ENCODE measurements at regions not wholly inside any gene's neighbourhood (a gene's known extent, or its start where the extent isn't known, plus 50 kb on each side); places are given as distances from the start of the nearest gene placed in this dataset.

GRCh38 chr13:80284290-80284689 lies 56.6 kb downstream of the SPRY2 start:
- no peak for DNase-seq (ENCODE audit: low read depth in 3 of 3, low spot score in 1 of 3)

GRCh38 chr13:80278706-80279105 lies 62.2 kb downstream of the SPRY2 start:
- no peak for DNase-seq (ENCODE audit: low read depth in 3 of 3, low spot score in 1 of 3)

GRCh38 chr13:80276371-80277289 lies 64.3 kb downstream of the SPRY2 start:
- no peak for DNase-seq (ENCODE audit: low read depth in 3 of 3, low spot score in 1 of 3)

- DNase-seq (ENCODE audit: low read depth in 3 of 3, low spot score in 1 of 3) = no peak
Measured at GRCh38 chr13:80274643-80275042, 66.3 kb downstream of the SPRY2 start.

- DNase-seq (ENCODE audit: low read depth in 3 of 3, low spot score in 1 of 3) = no peak
Measured at GRCh38 chr13:80273718-80274117, 67.2 kb downstream of the SPRY2 start.

GRCh38 chr13:80265348-80265747 lies 75.6 kb downstream of the SPRY2 start:
- DNase-seq (ENCODE audit: low read depth in 3 of 3, low spot score in 1 of 3) = no peak

GRCh38 chr13:80263745-80264513 lies 77.0 kb downstream of the SPRY2 start:
- no peak for DNase-seq (ENCODE audit: low read depth in 3 of 3, low spot score in 1 of 3)

GRCh38 chr13:80262051-80262695 lies 78.8 kb downstream of the SPRY2 start:
- DNase-seq (ENCODE audit: low read depth in 3 of 3, low spot score in 1 of 3) = no peak

GRCh38 chr13:80259159-80259558 lies 81.8 kb downstream of the SPRY2 start:
- no peak for DNase-seq (ENCODE audit: low read depth in 3 of 3, low spot score in 1 of 3)

GRCh38 chr13:80256352-80256932 lies 84.5 kb downstream of the SPRY2 start:
- DNase-seq (ENCODE audit: low read depth in 3 of 3, low spot score in 1 of 3) = no peak

GRCh38 chr13:80255946-80256345 lies 85.0 kb downstream of the SPRY2 start:
- no peak for DNase-seq (ENCODE audit: low read depth in 3 of 3, low spot score in 1 of 3)

- no peak for DNase-seq (ENCODE audit: low read depth in 3 of 3, low spot score in 1 of 3)
Measured at GRCh38 chr13:80251403-80251802, 89.5 kb downstream of the SPRY2 start.

- no peak for DNase-seq (ENCODE audit: low read depth in 3 of 3, low spot score in 1 of 3)
Measured at GRCh38 chr13:80250213-80250810, 90.6 kb downstream of the SPRY2 start.

GRCh38 chr13:80249516-80250212 lies 91.3 kb downstream of the SPRY2 start:
- no peak for DNase-seq (ENCODE audit: low read depth in 3 of 3, low spot score in 1 of 3)

- no peak for DNase-seq (ENCODE audit: low read depth in 3 of 3, low spot score in 1 of 3)
Measured at GRCh38 chr13:80245162-80245733, 95.7 kb downstream of the SPRY2 start.

GRCh38 chr13:80244574-80244973 lies 96.4 kb downstream of the SPRY2 start:
- DNase-seq (ENCODE audit: low read depth in 3 of 3, low spot score in 1 of 3) = no peak

- DNase-seq (ENCODE audit: low read depth in 3 of 3, low spot score in 1 of 3) = no peak
Measured at GRCh38 chr13:80242728-80243427, 98.0 kb downstream of the SPRY2 start.

GRCh38 chr13:80239571-80240255 lies 101.2 kb downstream of the SPRY2 start:
- no peak for DNase-seq (ENCODE audit: low read depth in 3 of 3, low spot score in 1 of 3)

GRCh38 chr13:80239116-80239515 lies 101.8 kb downstream of the SPRY2 start:
- DNase-seq (ENCODE audit: low read depth in 3 of 3, low spot score in 1 of 3) = no peak

All from stimulated activated CD4-positive, alpha-beta T cell treated with anti-CD3 and anti-CD28 coated beads, TNF-alpha, amount 100 ng/mL, for 1 hour (primary cell).